ENCODE measurements at regions not wholly inside any gene's neighbourhood (a gene's known extent, or its start where the extent isn't known, plus 50 kb on each side); places are given as distances from the start of the nearest gene placed in this dataset.
A peak's percentile ranks its signal among the peaks of the same experiment; 100 is the strongest.
"Not testable (repeated sequence)": the region's sequence is repeated elsewhere in the genome, so short reads cannot be mapped to it uniquely, and the experiment has no call there.

DNA sequence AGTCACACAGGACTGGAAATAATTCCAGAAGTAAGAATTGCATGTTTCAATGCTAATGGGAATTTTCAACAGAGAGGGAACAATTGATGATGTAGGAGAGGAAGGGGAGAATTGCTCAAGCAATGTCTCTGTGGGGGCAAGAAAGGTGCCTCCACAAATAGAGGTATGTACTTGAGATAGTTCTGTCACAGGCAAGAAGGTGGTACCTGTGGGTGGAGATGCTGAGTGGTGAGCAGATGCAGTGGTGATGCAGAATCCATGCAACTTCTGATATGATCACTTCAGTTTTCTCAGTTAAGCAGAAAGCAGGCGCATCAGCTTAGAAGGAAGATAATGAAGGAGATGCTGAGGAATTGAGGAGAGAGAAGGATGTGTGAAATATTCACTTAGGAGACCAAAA lies 55.1 kb upstream of the SEC24B start:
- no peak for ATAC-seq
- Mint-ChIP-seq H3K36me3 (no peaks in the 10 kb centered on the region), H3K9me3 (no peaks in the 10 kb centered on the region), H3K4me3 (no peak overlapping the region), H3K4me1 (no peaks in the 10 kb centered on the region), H3K27ac (no peak overlapping the region), H3K27me3 (no peaks in the 10 kb centered on the region)

DNA sequence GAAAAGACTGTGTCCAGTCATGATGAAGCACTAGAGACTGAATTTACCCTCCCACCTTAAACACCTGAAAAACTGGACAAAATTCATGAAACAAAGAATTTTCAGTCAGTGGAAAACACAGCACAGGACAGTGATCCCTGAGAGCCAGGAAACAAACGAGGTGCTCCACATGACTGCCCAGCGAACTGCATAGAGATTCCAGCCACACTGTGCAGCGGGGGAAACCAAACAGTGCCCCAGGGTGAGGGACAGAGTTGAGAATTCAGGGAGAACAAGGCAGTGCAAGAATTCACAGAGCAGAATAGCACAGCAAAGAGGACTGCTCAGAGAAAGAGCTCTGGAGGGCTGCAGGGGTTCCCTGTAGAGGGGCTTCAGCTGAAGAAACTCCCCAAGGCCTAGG lies 55.5 kb upstream of the SEC24B start:
- H3K27ac Mint-ChIP-seq = no peak overlapping the region
- H3K9me3 Mint-ChIP-seq = no peaks in the 10 kb centered on the region
- no peaks in the 10 kb centered on the region for H3K4me1 Mint-ChIP-seq
- no peak overlapping the region for H3K4me3 Mint-ChIP-seq
- ATAC-seq = peak; percentile 22
- H3K36me3 Mint-ChIP-seq = no peaks in the 10 kb centered on the region
- no peaks in the 10 kb centered on the region for H3K27me3 Mint-ChIP-seq

DNA sequence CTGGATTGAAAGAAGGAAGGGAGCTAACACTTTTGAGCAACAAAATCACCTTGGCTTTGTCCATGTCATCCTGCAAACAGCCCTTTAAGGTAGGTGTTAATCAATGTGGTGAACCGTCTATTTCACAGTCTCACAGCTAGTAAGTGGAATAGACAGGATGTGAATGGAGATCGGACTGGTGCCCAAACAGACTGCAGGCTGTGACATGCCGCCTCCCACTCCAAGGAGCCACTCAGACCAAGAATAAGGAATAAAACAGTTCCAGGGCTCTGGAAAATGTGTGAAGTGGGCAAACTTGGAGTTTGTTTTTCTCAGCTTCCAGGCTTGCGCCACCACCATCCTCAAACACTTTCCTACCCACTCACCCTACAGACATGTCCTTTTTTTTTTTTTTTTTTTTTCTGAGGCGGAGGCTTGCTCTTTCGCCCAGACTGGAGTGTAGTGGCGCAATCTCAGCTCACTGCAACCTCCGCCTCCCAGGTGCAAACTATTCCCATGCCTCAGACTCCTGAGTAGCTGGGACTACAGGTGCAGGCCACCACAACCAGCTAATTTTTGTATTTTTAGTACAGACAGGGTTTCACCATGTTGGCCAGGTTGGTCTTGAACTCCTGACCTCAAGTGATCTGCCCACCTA lies 57.7 kb upstream of the SEC24B start:
- Mint-ChIP-seq H3K4me1 (no peaks in the 10 kb centered on the region), H3K36me3 (no peaks in the 10 kb centered on the region), H3K4me3 (no peak overlapping the region), H3K27ac (no peak overlapping the region), H3K27me3 (no peaks in the 10 kb centered on the region), H3K9me3 (no peaks in the 10 kb centered on the region)
- ATAC-seq = no peak

DNA sequence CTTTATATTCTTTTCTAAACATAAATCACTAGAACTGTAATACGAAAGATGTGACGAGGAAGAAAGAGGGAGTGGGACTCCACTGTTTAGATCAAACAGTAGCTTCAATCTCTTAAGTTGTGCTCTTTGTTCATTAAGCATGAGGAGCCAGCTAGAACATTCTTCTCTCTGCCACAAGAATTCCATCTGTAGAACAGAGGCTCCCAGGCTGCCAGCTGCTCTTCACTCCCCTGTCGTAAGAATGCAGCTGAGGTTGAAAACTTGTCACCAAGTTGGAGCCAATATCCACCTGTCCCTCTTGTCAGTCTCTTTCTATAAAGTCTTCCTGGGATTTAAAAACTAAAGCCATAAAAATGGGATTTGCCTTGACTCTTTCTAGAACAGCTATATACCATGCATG lies 65.0 kb upstream of the SEC24B start:
- Mint-ChIP-seq H3K27ac (no peak overlapping the region), H3K27me3 (peaks cover 7% of the 10 kb centered on the region), H3K36me3 (no peaks in the 10 kb centered on the region)

GRCh38 chr4:109365939-109366338 lies 63.5 kb upstream of the COL25A1 start:
- H3K36me3 Mint-ChIP-seq = no peaks in the 10 kb centered on the region
- no peak overlapping the region for H3K4me3 Mint-ChIP-seq
- peaks cover 7% of the 10 kb centered on the region for H3K27me3 Mint-ChIP-seq
- no peaks in the 10 kb centered on the region for H3K9me3 Mint-ChIP-seq
- no peak for ATAC-seq
- H3K27ac Mint-ChIP-seq = no peak overlapping the region
- no peaks in the 10 kb centered on the region for H3K4me1 Mint-ChIP-seq

More for the DNA sequence above, 65.0 kb upstream of the SEC24B start:
- Mint-ChIP-seq H3K9me3 (no peaks in the 10 kb centered on the region), H3K4me1 (no peaks in the 10 kb centered on the region), H3K4me3 (no peak overlapping the region)
- no peak for ATAC-seq

GRCh38 chr4:109365297-109365696 lies 62.8 kb upstream of the COL25A1 start:
- ATAC-seq, H3K4me1 Mint-ChIP-seq, H3K27ac Mint-ChIP-seq, H3K9me3 Mint-ChIP-seq, H3K27me3 Mint-ChIP-seq, H3K4me3 Mint-ChIP-seq, H3K36me3 Mint-ChIP-seq: not testable (repeated sequence)

- no peak overlapping the region for H3K4me3 Mint-ChIP-seq
Observed at GRCh38 chr4:109359040-109359646, 56.7 kb upstream of the COL25A1 start.

GRCh38 chr4:109355835-109356234 lies 53.4 kb upstream of the COL25A1 start:
- Mint-ChIP-seq H3K27me3 (peaks cover 24% of the 10 kb centered on the region), H3K4me1 (no peaks in the 10 kb centered on the region), H3K27ac (no peak overlapping the region), H3K4me3 (no peak overlapping the region), H3K9me3 (no peaks in the 10 kb centered on the region), H3K36me3 (no peaks in the 10 kb centered on the region)
- no peak for ATAC-seq

More at GRCh38 chr4:109359040-109359646, 56.7 kb upstream of the COL25A1 start:
- Mint-ChIP-seq H3K27me3 (peaks cover 24% of the 10 kb centered on the region), H3K9me3 (no peaks in the 10 kb centered on the region), H3K4me1 (no peaks in the 10 kb centered on the region), H3K36me3 (no peaks in the 10 kb centered on the region), H3K27ac (no peak overlapping the region)
- ATAC-seq = no peak

DNA sequence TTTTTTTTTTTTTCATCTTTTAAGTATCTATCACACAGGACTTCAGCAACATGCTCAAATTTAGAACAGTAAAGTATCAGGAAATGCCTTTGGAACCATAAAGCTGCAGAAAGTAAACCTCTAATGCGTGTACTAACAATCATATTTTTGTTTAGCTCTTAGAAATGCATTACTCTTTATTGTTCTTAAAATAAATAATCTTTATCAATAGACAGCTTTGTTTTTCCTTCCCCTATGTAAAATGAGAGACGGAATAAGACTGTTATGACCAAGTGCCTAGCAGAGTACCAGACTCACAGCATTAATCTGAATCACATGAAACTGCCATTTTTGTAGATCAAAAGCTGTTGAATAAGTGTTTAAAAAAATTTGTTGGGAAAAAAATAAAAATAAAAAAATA lies 50.5 kb upstream of the COL25A1 start:
- Mint-ChIP-seq H3K4me3 (no peak overlapping the region), H3K27ac (no peak overlapping the region), H3K27me3 (peaks cover 21% of the 10 kb centered on the region), H3K36me3 (no peaks in the 10 kb centered on the region), H3K9me3 (peaks cover 2% of the 10 kb centered on the region), H3K4me1 (no peaks in the 10 kb centered on the region)
- ATAC-seq = no peak
